ENCODE measurements at regions not wholly inside any gene's neighbourhood (a gene's known extent, or its start where the extent isn't known, plus 50 kb on each side); places are given as distances from the start of the nearest gene placed in this dataset.

DNA sequence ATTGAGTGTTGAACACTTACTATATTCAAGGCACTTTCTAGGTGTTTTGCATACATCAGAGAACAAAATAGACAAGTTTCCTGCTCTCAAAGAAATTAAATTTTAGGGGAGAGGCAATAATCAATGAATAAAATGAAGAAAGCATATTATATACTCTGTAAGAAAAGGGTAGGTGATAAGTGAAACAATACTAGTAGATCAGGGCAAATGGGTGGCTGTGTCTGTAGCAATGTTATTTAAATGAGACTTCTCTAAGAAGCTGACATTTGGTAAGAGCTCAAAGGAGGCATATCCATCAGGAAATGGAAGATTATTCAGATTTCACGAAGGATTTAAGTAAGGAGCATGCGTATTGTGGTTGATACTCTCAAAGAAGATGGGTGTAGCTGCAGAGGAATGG lies 1291.6 kb downstream of the NSUN3 start:
- TF ChIP-seq CTCF (IDR thresholded peaks at IDR 0.05): no peak
- no peak for TF ChIP-seq POLR2A (IDR thresholded peaks at IDR 0.05)
